ENCODE measurements at regions not wholly inside any gene's neighbourhood (a gene's known extent, or its start where the extent isn't known, plus 50 kb on each side); places are given as distances from the start of the nearest gene placed in this dataset.

DNA sequence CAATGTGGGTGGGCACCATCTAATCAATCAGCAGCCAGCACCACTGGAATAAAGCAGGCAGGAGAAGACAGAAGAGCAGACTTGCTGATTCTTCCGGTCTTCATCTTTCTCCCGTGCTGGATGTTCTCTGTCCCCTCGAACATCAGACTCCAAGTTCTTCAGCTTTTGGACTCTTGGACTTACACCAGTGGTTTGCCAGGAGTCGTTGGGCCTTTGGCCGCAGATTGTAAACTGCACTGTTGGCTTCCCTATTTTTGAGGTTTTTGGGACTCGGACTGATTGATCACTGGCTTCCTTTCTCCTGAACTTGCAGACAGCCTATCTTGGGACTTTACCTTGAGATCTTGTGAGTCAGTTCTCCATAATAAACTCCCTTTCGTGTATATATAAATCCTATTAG lies 292.8 kb downstream of the BCHE start:
- TF ChIP-seq CHD4 (IDR thresholded peaks at IDR 0.05) = no peak
- TF ChIP-seq ETV6 (conservative IDR thresholded peaks at IDR 0.05 in 1 of 2, IDR thresholded peaks at IDR 0.05 in 1 of 2; ENCODE audit: borderline replicate concordance in 1 of 2, low read depth in 1 of 2) = no peak
- no peak for TF ChIP-seq NBN (IDR thresholded peaks at IDR 0.05)
- TF ChIP-seq HDAC6 (IDR thresholded peaks at IDR 0.05; ENCODE audit: unreplicated experiment) = no peak
- TF ChIP-seq SPI1 (IDR thresholded peaks at IDR 0.05; ENCODE audit: borderline replicate concordance, insufficient read depth, low read depth, low read length) = no peak

Measured in GM12878 (cell line).